ENCODE measurements at regions not wholly inside any gene's neighbourhood (a gene's known extent, or its start where the extent isn't known, plus 50 kb on each side); places are given as distances from the start of the nearest gene placed in this dataset.
A peak's percentile ranks its signal among the peaks of the same experiment; 100 is the strongest.
"Not testable (repeated sequence)": the region's sequence is repeated elsewhere in the genome, so short reads cannot be mapped to it uniquely, and the experiment has no call there.

DNA sequence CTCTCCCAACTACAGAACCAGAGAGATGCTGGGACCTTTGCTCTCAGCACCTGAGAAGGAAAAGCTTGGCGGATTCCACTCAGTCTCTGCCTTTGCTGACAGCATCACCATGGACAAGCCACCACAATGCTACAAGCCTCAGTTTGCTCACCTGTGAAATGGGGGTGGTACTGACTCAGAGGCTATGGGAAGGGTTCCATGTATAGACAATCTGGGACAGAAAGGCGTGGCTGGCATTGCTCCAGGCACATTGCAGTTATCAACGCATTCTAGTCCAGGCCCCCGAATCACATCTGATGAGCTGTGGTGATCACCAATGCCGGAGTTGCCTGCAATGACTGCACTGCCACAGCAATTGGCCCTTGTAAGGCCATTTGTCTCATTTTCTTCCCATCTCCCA, 72.6 kb downstream of the ISX start:
- DNase-seq (ENCODE audit: low read depth) = no peak

GRCh38 chr22:35140879-35141745, 75.2 kb downstream of the ISX start:
- no peak for DNase-seq (ENCODE audit: low read depth)

- DNase-seq (ENCODE audit: low read depth) = no peak
These were observed 82.4 kb downstream of the ISX start for GRCh38 chr22:35148381-35148780.

- DNase-seq (ENCODE audit: low read depth) = no peak
These were observed 83.0 kb downstream of the ISX start for GRCh38 chr22:35148866-35149548.

DNA sequence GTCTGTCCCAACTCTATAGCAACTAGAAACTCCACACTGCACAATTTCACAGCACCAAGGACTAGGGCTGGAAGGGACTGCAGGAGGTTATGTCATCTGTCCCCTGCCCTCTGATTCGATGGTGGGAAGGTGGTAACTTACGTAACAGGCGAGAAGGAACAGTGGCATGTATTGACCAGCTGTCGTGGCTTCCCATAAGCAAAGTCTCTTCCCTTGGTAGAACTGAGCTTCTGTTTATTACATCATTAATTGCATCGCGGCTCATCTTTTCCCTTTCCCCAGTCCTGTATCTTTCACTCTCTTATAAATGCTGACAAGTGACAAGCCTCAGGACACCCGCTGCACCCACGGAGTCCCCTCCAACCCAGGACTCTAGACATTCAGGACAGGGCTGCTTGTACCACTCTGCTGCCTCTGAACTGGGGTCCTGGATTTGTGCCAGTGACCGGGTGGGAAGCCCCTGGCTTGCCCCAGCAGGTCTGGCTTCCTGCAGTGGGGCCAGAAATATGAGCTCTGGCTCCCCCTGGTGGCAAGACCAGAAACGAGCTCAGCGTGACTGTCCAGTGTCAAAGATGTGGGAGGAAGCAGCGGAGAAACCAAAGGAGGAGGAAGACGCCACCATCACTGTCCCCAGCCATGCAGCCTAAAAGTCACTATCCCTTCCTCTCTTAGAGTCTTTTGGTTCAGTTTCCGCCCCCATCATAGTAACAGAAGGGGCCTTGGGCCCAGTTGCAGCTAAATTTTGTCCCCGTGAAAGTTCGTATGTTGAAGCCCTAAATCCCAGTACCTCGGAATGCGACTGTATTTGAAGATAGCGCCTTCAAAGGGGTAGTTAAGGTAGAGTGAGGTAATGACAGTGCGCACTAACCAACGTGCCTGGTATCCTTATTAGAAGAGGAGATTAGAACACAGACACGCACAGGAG, 84.5 kb downstream of the ISX start:
- DNase-seq (ENCODE audit: low read depth) = peak; percentile 14

GRCh38 chr22:35152316-35152715, 86.4 kb downstream of the ISX start:
- DNase-seq (ENCODE audit: low read depth) = no peak

- DNase-seq (ENCODE audit: low read depth) = no peak
These were observed 89.0 kb downstream of the ISX start for GRCh38 chr22:35154937-35155387.

DNA sequence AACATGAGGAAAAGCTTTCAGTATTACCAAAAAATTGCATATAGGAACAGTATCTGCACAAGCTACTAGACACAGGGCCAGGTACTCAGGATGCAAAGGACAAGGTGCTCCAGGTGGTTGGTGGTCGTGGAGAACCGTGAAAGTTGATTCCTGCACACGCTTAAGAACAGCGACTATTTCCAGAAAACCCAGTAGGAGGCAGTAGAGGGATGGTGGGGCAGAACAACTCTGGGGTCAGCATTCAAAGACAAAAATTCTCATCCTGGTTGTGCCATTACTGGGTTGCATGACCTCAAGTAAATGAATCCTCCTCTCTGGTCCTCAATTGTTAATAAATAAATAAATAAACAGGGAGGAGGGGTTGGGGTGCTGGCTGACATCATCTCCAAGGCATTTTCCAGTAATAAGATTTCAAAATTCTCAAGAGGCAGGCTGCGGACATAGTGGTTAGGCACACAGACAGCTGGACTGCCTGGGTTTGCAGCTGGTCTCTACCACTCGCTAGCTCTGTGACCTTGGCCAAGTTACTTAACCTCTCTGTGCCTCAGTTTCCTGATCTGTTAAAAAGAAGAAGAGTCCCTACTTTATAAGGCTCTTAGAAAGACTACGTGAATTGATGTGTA, 89.6 kb downstream of the ISX start:
- DNase-seq (ENCODE audit: low read depth) = no peak

DNA sequence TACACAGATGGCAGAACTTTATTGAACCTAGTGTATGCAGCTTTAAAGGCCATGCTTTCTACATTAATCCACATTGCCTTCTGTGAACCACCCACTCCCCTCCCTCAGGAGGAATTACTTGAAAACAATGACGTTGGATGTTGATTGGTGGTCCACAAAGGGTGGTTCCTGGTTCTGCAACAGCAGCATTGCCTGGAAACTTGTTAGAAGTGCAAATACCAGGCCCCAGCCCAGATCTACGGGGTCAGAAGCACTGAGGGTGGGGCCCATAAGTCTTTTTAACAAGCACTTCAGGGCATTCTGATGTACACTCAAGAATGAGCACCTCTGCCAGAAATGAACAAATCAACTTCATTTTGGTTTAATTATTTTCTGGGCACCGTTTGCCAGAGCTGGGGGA, 91.0 kb downstream of the ISX start:
- no peak for DNase-seq (ENCODE audit: low read depth)

- no peak for DNase-seq (ENCODE audit: low read depth)
These were observed 92.4 kb downstream of the ISX start for GRCh38 chr22:35158336-35158735.

DNA sequence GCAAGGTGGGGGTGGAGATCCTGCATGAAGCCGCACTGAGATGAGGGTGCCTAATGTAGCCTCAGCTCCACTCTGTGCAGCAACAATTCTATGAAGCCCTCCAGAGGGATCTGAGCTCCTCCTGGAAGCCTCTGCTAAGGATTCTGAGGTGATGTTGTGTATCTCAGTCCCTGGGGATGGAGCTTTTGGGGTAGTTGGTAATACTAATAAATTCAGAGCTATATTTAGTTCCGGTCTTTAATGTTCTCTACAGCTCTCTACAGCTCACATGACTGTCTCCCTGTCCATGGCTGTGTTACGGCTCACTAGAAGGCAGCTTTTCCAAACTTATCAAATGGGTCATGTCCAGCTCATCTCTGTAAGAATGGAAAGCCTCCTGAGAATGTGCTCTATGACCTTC, 93.4 kb downstream of the ISX start:
- DNase-seq (ENCODE audit: low read depth) = no peak

DNA sequence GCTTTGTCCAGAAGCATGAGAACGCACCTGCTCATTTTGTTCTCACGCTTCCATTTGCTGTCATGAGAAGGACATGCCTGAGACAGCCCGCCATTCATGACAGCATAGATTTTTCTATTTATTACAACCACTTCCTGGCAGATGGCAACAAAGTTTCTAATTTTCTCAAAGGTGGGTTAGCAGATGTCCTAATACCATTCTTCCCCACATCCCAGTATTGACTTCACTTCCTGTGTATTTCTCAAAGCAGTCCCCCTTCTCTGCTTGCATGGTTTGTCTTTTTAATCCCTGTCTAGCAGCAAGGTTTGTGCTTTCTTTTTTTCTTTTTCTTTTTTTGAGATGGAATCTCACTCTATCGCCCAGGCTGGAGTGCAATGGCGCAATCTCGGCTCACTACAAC, 94.3 kb downstream of the ISX start:
- DNase-seq (ENCODE audit: low read depth) = no peak

DNA sequence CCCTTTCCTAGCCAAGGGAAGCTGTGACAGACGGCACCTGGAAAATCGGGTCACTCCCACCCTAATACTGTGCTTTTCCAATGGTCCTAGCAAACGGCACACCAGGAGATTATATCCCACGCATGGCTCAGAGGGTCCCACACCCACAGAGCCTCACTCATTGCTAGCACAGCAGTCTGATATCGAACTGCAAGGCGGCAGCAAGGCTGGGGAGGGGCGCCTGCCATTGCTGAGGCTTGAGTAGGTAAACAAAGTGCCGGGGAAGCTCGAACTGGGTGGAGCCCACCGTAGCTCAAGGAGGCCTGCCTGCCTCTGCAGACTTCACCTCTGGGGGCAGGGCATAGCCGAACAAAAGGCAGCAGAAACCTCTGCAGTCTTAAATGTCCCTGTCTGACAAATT, 91.4 kb upstream of the HMGXB4 start:
- DNase-seq (ENCODE audit: low read depth) = not testable (repeated sequence)

GRCh38 chr22:35170716-35171697, 86.3 kb upstream of the HMGXB4 start:
- no peak for DNase-seq (ENCODE audit: low read depth)

- no peak for DNase-seq (ENCODE audit: low read depth)
These were observed 84.9 kb upstream of the HMGXB4 start for GRCh38 chr22:35172442-35172841.

- no peak for DNase-seq (ENCODE audit: low read depth)
These were observed 83.6 kb upstream of the HMGXB4 start for GRCh38 chr22:35173655-35174054.

GRCh38 chr22:35174401-35175038, 82.8 kb upstream of the HMGXB4 start:
- DNase-seq (ENCODE audit: low read depth) = no peak

DNA sequence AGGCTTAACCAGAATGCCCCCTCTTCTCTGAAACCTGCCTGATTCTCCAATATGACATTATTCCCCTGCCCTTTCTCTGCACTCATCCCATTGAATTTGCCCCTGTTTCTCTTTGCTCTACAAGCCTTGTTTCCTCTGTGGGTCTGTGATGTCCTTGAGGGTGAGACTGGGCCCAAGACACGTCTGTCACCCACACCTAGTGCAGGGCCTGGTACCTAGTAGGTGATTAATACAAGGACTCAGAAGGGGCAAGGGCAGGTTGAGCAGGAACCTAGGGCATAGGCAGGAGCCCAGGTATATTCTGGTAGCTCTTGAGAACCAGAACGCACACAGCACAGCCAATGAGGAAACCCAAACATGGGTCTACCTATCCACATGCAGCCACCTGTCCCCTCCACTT, 81.9 kb upstream of the HMGXB4 start:
- DNase-seq (ENCODE audit: low read depth) = no peak

GRCh38 chr22:35177811-35178210, 79.5 kb upstream of the HMGXB4 start:
- DNase-seq (ENCODE audit: low read depth) = no peak

GRCh38 chr22:35178446-35178845, 78.8 kb upstream of the HMGXB4 start:
- no peak for DNase-seq (ENCODE audit: low read depth)

Measured in forelimb muscle (tissue), 1 donor.